ENCODE measurements at regions not wholly inside any gene's neighbourhood (a gene's known extent, or its start where the extent isn't known, plus 50 kb on each side); places are given as distances from the start of the nearest gene placed in this dataset.

DNA sequence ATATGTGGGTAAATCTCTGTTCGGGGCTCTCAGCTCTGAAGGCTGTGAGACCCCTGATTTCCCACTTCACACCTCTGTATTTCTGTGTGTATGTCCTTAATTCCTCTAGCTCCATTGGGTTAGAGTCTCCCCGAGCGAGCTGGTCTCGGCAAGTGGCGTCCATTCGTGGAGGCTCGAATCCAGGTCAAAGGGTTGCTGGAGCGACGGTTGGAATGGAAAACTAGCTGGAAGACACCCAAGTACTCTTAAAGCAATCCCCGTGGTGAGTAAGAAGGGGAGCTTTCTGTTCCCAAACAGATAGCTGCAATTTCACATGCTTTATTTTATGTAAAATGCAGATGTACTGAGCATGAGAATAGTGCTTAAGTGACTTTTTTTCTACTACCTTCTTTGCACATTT lies 277.5 kb upstream of the SGCG start:
- no peaks in the 10 kb centered on the region for H3K79me1 ChIP-seq (ENCODE audit: insufficient read depth, low read depth, low read length, poor library complexity, severe bottlenecking)
- no peak overlapping the region for H3T11ph ChIP-seq (ENCODE audit: low read length)
- H3K56ac ChIP-seq (ENCODE audit: insufficient read length, low read depth, low read length), result no peak overlapping the region
- peaks cover 5% of the 10 kb centered on the region for H3K9me3 ChIP-seq (ENCODE audit: control insufficient read depth, low read depth, low read length)
- no peak overlapping the region for H3K27ac ChIP-seq (ENCODE audit: insufficient read length, low read depth, low read length)
- no CpG with 5 or more reads among the region's 10 CpGs for WGBS (ENCODE audit: extremely low coverage, insufficient read length, low lambda C conversion rate)
- no peaks in the 10 kb centered on the region for H4K20me1 ChIP-seq (ENCODE audit: control insufficient read depth, insufficient read depth, insufficient read length)
- H3K27me3 Mint-ChIP-seq (ENCODE audit: low read depth), result no peaks in the 10 kb centered on the region
- H3K4me1 Mint-ChIP-seq, result peaks cover 0 to 7% of the 10 kb centered on the region in 2 experiments; a peak in 2 of 4 replicates
- no peak overlapping the region for H3K27ac Mint-ChIP-seq
- H2BK5ac ChIP-seq (ENCODE audit: insufficient read length, low read length), result no peak overlapping the region
- no peak overlapping the region for H2BK15ac ChIP-seq (ENCODE audit: low read depth, low read length)
- no peak overlapping the region for H2BK12ac ChIP-seq (ENCODE audit: insufficient read length, low read depth, low read length)
- H3K4ac ChIP-seq (ENCODE audit: low read depth, low read length), result no peak overlapping the region
- no peak overlapping the region for H4K5ac ChIP-seq (ENCODE audit: insufficient read length, low read depth, low read length)
- no peak overlapping the region for H3K4me2 ChIP-seq (ENCODE audit: insufficient read depth, insufficient read length, low read length)
- no peak overlapping the region for H4K8ac ChIP-seq (replicated peaks; ENCODE audit: insufficient read length, low read depth, low read length)
- H3K4me1 ChIP-seq (ENCODE audit: insufficient read depth, low read length), result no peaks in the 10 kb centered on the region
- no peaks in the 10 kb centered on the region for H3K27me3 ChIP-seq (ENCODE audit: insufficient read depth, low read length)
- no peak overlapping the region for H4K91ac ChIP-seq (ENCODE audit: insufficient read length, low read depth, low read length)
- no peak overlapping the region for H2AK5ac ChIP-seq (ENCODE audit: insufficient read length, low read length)
- TF ChIP-seq, protein P1, sequence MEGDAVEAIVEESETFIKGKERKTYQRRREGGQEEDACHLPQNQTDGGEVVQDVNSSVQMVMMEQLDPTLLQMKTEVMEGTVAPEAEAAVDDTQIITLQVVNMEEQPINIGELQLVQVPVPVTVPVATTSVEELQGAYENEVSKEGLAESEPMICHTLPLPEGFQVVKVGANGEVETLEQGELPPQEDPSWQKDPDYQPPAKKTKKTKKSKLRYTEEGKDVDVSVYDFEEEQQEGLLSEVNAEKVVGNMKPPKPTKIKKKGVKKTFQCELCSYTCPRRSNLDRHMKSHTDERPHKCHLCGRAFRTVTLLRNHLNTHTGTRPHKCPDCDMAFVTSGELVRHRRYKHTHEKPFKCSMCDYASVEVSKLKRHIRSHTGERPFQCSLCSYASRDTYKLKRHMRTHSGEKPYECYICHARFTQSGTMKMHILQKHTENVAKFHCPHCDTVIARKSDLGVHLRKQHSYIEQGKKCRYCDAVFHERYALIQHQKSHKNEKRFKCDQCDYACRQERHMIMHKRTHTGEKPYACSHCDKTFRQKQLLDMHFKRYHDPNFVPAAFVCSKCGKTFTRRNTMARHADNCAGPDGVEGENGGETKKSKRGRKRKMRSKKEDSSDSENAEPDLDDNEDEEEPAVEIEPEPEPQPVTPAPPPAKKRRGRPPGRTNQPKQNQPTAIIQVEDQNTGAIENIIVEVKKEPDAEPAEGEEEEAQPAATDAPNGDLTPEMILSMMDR (conservative IDR thresholded peaks at IDR 0.05), result no peak
- H3K36me3 Mint-ChIP-seq (ENCODE audit: insufficient read depth in 1 of 3, low read depth in 3 of 3), result peaks cover 20 to 45% (median 38%) of the 10 kb centered on the region in 3 experiments
- H3K79me2 ChIP-seq (ENCODE audit: insufficient read depth, low read length), result no peaks in the 10 kb centered on the region
- H3K9me3 Mint-ChIP-seq, result peaks cover 43 to 44% of the 10 kb centered on the region in 2 experiments
- no peak overlapping the region for H3K14ac ChIP-seq (ENCODE audit: insufficient read depth, low read length)
- no peak overlapping the region for H2AFZ ChIP-seq (ENCODE audit: low read length)
- no peaks in the 10 kb centered on the region for H3K23me2 ChIP-seq (ENCODE audit: insufficient read length, low read depth, low read length, poor library complexity, severe bottlenecking)
- no peak overlapping the region for H2BK20ac ChIP-seq (ENCODE audit: low read depth, low read length, poor library complexity, severe bottlenecking)
- H2BK120ac ChIP-seq (ENCODE audit: low read depth, low read length, poor library complexity, severe bottlenecking), result no peak overlapping the region
- H3K23ac ChIP-seq (ENCODE audit: insufficient read length, low read depth, low read length), result no peak overlapping the region
- no peak overlapping the region for H3K4me3 Mint-ChIP-seq
- H3K18ac ChIP-seq (ENCODE audit: insufficient read length, low read depth, low read length), result no peak overlapping the region
- no peak overlapping the region for H3K9ac ChIP-seq (ENCODE audit: extremely low read depth, insufficient read length, low read length)
- DNase-seq, result no peak
